Hematopoietic multipotent progenitor cell treated with erythropoietin and hydrocortisone succinate and interleukin-3 and kit ligand, for 6 days (in vitro differentiated cells): ENCODE measurements at regions not wholly inside any gene's neighbourhood (a gene's known extent, or its start where the extent isn't known, plus 50 kb on each side); places are given as distances from the start of the nearest gene placed in this dataset.
"Not testable (repeated sequence)": the region's sequence is repeated elsewhere in the genome, so short reads cannot be mapped to it uniquely, and the experiment has no call there.

Experiments
- DNase-seq: peaks from one replicate; pipeline ENCODE4 v3.0.0-alpha.2; 2015

DNA sequence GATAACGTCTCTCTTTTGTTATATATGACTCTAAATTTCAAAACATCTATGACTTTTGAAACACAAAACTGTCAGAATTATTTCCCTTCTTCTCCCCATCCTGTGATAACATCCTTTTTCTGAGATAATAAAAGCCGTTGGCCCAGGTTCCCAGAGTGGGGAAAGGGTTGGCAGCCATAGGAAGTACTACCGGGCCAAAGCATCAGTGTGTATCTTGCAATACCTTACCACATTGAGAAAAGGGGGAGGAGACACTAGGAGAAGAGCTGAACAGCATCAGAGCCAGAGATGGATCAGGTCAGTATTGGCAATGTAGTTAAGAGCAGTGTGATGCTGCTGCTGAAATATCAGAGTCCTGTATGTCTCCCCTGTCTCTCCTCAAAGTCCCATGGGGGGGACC lies 210.0 kb upstream of the PROK2 start:
- no peak for DNase-seq

- peak; percentile 30 for DNase-seq
These were observed 209.3 kb upstream of the PROK2 start for GRCh38 chr3:71994203-71994602.

- DNase-seq: no peak
These were observed 206.7 kb upstream of the PROK2 start for GRCh38 chr3:71991681-71992080.

DNA sequence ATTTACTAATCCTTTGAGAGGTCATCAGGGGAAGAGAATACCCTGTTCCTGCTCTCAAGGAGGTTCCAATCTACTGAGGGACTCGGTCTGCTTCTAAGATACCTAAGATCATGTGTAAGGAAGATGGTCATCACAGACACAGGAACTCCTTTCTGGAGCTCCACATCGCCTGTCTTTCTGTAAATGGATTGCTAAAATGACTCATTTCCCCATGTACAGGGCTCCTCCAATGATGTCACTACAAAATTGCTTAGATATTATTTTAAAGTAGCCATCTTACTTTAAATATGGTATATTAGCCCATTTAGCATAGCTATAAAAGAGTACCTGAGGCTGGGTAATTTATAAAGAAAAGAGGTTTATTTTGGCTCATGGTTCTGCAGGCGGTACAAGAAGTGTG lies 206.1 kb upstream of the PROK2 start:
- no peak for DNase-seq

GRCh38 chr3:71990545-71990944 lies 205.6 kb upstream of the PROK2 start:
- no peak for DNase-seq

DNA sequence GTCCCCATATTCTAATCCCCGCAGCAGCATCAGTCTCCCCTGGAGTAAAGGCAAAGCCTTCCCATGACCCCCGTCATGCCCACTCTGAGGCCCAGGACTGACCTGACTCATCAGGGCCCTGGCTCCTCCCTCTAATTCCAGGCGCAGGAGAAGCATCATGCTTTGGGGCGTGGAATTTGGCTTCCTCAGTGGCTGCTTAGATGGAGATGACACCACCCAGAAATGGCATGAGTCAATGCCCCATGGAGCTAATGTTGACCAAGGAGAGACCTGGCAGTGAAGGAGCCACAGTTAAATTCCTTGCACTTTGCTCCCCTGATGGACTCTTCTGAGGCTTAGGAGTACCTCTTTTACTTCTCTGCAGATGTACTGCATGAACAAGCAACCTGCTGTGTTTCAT lies 204.2 kb upstream of the PROK2 start:
- no peak for DNase-seq

- DNase-seq: peak; percentile 54
These were observed 202.9 kb upstream of the PROK2 start for GRCh38 chr3:71987828-71988227.

- DNase-seq: no peak
These were observed 202.3 kb upstream of the PROK2 start for GRCh38 chr3:71987089-71987735.

DNA sequence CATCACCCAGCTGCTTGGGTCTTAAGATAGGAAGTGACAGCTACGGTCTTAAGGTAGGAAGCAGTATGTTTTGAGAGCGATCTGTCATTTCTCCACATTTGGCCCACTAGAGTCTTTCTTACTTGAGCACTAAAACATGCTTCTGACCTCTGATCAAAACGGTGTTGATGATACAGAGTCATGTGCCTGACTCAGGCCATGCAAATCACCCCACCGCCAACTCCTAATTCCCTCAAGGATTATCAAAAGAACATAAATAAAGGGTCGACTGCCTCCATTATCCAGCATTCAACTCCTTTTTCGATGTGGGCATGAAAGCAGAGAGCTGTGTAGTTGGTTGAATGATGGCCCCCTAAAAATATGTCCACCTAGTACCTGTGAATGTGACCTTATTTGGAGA lies 201.7 kb upstream of the PROK2 start:
- DNase-seq: no peak

DNA sequence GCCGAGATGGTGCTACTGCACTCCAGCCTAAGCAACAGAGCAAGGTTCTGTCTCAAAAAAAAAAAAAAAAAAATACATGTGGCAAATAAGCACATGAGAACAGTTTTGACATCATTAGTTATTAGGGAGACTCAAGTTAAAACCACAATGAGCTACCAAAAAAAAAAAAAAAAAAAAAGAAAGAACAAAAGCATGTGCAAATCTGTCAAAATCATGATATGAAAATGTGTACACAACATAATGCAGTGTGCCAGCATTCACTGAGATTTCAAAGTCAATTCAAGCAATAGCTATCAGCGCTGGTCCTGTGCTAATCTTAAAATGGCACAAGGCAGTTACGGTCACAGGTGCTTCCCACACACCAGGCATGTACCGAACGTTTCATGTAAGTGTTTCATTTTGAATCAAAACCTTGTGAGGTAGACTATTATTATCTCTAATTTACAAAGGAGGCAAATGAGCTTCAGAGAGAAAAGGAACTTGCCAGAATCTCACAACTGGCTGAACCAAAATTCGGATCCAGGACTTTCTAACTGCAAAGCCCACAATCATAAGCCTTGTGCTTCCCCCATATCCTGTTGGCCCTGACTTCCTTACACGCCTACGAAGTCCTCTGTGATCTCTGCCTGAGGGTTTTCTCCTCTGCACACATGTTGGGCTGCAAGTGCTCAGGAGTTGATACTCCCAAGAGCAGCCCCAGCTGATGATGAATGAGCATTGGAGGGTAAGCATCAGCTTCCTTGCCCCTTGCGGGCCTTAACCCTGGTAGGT lies 200.1 kb upstream of the PROK2 start:
- DNase-seq: no peak

- no peak for DNase-seq
These were observed 198.7 kb upstream of the PROK2 start for GRCh38 chr3:71983694-71984093.

DNA sequence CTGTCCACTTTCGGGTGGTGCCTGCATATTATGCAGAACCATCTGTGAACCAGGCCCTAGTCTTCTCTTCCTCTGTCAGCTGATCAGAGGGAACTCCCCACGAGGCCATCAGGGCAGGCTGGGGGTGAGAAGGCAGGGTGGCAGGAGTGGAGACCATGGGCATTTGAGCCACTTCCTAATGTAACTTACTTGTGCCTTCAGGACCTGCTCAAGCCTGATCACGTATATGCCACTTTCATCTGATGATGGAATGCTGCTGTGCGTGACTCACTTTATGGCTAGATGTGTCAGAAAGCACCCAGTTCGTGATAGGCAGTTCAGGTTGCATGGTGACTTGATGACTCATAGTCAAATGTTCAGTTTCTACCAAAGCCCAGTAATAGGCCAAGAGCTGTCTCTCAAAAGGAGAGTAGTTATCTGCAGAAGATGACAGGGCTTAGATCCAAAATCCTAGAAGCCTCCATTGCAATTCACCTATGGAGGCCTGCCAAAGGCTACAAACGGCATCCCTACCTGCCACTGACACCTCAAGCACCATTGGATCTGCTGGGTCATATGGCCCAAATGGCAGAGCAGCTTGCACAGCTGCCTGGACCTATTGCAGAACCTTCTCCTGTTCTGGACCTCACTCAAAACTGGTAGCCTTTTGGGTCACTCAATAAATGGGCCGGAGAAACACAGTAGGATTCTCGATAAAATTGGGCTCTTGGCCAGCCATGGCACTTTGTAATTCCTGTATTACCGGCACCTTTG lies 197.7 kb upstream of the PROK2 start:
- DNase-seq: not testable (repeated sequence)

DNA sequence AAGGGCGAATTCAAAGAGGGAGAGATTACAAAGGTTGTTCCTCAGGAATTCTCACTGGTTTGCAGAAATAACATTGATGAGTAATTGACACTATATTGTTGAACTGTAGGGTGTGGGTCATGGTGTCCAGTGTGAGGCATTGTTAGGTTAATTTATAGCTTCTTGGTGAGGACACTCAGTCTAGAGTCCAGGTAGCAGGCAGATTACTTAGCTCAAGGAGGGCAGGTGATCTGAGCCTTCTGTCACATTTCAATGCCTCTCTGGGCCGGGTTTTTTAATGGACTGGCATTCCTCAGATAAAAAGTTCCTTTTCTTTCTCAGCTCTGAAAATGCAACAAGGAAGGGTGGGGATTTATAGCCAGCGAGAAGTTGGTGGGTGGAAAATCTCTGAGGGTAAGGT lies 194.2 kb upstream of the PROK2 start:
- DNase-seq: no peak

DNA sequence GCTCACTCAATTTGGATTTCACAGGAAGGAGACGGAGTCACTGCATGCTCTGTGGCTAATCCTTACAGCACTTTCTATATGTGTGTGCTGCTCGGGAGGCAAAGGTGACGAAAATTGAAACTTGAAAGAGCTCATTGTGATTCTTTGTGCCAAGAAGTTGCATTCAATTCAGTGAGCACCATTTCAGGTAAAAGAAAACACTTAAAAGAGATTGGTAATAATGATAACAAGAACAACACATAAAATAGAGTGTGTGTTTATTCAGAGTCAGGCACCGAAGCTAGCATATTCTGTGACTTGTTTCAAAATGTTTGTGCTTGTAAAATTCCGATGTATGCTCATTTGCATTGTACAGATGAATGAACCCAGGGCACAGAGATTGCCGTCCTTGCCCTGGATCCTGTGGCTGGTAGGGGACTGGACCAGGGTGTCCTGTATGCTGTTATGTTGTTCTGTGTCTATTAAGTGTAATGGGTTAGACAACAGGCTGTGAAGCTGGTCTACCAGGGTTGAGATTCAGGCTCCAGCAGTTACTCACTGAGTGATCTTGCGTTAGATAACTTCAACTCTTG lies 193.3 kb upstream of the PROK2 start:
- no peak for DNase-seq

DNA sequence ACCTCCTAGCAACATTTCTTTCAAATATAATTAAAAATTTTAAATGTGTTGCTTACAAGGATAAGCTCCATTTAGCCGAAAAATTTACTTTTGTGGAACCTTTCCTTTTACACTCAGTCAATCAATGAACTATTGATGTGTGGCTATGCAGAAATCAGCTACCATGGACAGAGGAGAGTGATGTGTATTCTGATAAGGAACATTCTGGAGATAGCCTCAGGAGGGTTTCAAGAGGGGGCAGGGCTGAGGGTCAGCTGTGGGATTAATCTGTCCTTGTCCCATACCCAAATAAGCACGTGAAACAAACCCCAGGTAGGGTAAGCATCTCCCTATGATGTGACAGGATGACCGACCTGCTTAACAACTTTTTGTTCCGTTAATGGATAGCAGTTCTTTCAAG lies 192.6 kb upstream of the PROK2 start:
- DNase-seq: no peak

DNA sequence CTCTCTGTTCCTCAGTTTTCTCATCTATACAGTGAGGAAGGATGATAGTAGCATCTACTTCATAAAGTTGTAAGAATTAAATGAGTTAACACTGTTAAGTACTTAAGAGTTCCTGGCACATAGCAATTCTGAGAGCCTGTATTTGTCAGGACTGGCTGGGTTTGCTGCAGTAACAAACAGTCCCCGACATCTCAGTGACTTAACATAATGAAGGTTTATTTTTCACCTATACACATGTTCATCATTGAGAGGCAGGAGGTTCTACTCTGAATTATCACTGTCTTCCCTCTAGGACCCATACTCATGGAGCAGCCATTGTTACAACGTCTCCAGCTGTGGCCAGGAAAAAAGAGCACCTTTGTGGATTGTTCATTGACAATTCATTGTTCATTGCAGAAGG lies 190.6 kb upstream of the PROK2 start:
- DNase-seq: no peak

DNA sequence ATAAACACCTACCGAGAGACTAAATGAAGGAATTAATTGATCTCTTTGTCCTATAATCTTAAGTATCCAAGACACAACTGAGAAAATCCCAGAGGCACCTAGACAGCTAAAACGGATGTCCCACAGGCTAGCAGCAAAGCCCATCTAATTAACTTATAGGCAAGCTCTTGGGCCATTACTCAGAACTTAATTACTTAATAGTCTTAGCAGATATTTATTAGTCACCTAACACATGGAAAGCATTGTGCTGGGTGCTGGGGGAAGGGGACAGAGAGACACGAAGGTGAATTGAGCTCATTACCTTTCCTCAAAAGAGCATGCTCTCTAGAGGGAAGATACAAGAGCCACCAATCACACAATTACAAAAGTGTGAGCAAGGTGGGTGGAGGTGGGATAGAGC lies 189.8 kb upstream of the PROK2 start:
- DNase-seq: no peak

DNA sequence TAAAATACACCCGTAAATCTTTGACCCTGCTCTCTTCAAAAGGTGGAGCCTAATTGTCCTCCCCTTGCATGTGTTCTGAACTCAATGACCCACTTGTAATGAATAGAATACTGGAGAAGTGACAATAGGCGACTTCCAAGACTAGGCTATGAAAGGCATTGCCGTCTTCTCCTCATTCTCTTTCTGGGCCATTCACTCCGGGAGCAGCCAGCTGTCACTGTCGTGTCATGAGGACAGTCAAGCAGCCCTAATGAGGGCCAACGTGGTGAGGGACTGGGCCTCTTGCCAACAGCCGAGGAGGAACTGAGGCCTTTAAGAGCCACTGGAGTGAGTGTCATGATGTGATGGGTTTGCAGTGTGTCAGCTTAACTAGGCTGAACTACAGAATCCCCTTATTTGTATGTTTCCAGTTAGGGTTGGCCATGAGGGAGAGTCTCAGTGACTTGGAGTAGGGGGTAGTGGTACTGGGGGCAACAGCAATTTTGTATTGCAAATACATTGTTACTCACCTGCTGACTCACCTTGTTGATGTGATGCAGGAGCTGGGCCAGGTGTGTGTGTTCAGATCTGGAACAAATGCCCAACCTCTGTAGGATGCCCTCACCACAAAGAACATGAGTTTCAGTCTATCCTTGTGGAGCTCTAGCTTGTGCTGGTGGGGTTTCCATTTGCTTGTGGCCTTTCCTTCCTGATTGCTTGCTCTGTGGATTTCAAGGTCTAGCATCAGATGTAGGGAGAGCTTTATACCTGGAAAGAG lies 188.5 kb upstream of the PROK2 start:
- DNase-seq: no peak

GRCh38 chr3:71972031-71972430 lies 187.1 kb upstream of the PROK2 start:
- no peak for DNase-seq

DNA sequence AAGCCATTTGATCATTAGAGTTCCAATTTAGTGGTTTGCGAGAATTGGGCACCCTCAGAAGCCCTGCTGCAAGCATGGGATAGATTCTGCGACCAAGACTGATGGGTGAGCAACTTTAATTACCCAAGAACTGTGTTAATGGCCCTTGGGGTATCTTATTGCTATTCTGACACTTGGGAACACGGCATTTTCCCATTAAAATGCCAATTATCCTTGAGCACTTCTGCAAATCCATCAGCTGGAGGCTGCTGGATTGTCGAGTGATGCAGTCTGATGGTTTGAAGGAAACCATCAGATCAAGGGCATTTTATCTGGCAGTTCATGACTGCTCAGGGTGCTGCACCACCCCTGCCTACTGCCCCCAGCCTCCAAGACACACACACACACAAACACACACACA lies 183.6 kb upstream of the PROK2 start:
- DNase-seq: no peak

- no peak for DNase-seq
These were observed 181.2 kb upstream of the PROK2 start for GRCh38 chr3:71966185-71966584.

DNA sequence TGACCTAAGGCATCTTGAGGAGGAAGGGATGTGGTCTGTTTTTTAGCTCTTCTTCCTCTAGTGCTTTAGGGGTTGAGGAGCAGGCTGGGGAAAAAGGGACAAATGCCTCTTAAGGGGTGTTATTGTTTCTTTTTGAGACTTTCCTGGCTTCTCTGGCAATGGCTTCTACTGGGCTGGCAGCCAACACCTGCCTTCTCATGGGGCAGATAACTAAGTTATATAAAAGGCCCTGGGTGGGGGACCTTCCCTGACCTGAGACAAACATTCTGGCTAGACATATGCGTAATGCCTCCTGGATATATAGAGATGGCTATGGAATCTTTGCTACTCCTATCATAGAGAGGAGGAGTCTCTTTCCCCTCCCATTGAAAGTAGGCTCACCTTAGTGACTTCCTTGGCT lies 179.2 kb upstream of the PROK2 start:
- peak; percentile 32 for DNase-seq
